Dendritic cell treated with granulocyte-macrophage colony-stimulating factor and Interleukin-4, amounts not matched to agents 40 ng/mL and 50 ng/mL, for 4 days (primary cell): ENCODE measurements at regions not wholly inside any gene's neighbourhood (a gene's known extent, or its start where the extent isn't known, plus 50 kb on each side); places are given as distances from the start of the nearest gene placed in this dataset.
"Not testable (repeated sequence)": the region's sequence is repeated elsewhere in the genome, so short reads cannot be mapped to it uniquely, and the experiment has no call there.

ENCODE experiments used
- H3K27ac Mint-ChIP-seq: one replicate; pipeline ENCODE4 v1.8.0; 2022; ENCODE audit warnings: mild to moderate bottlenecking, mixed read lengths
- H3K27me3 Mint-ChIP-seq: one replicate; pipeline ENCODE4 v1.8.0; 2022; ENCODE audit warnings: mild to moderate bottlenecking, mixed read lengths
- H3K36me3 Mint-ChIP-seq: one replicate; pipeline ENCODE4 v1.8.0; 2022; ENCODE audit warnings: low read depth, mixed read lengths
- H3K4me1 Mint-ChIP-seq: one replicate; pipeline ENCODE4 v1.8.0; 2022; ENCODE audit warnings: low read depth, mixed read lengths
- H3K4me3 Mint-ChIP-seq: one replicate; pipeline ENCODE4 v1.8.0; 2022; ENCODE audit warnings: mild to moderate bottlenecking, moderate library complexity, mixed read lengths
- H3K9me3 Mint-ChIP-seq: one replicate; pipeline ENCODE4 v1.8.0; 2022; ENCODE audit warnings: mixed read lengths
- intact Hi-C: fragments of 100-400 bp; cut with micrococcal nuclease; formaldehyde crosslinking; loops from one replicate; pipeline ENCODE4 v1.15.0; 2022

- H3K9me3 Mint-ChIP-seq, H3K4me3 Mint-ChIP-seq, H3K27me3 Mint-ChIP-seq, H3K27ac Mint-ChIP-seq, intact Hi-C loops: not testable (repeated sequence)
- Mint-ChIP-seq H3K4me1 (peaks cover 13% of the 10 kb centered on the region), H3K36me3 (peaks cover 28% of the 10 kb centered on the region)
Observed at GRCh38 chr7:35853194-35853593, 52.3 kb downstream of the SEPTIN7 start.

GRCh38 chr7:35854311-35854710, 53.5 kb downstream of the SEPTIN7 start:
- Mint-ChIP-seq H3K27me3 (no peaks in the 10 kb centered on the region), H3K4me3 (no peak overlapping the region), H3K27ac (no peak overlapping the region), H3K9me3 (peaks cover 6% of the 10 kb centered on the region), H3K4me1 (peaks cover 12% of the 10 kb centered on the region), H3K36me3 (peaks cover 27% of the 10 kb centered on the region)
- intact Hi-C loops: no loop called here

- H3K4me3 Mint-ChIP-seq: no peak overlapping the region
- H3K36me3 Mint-ChIP-seq: peaks cover 28% of the 10 kb centered on the region
- H3K27ac Mint-ChIP-seq: no peak overlapping the region
- peaks cover 23% of the 10 kb centered on the region for H3K4me1 Mint-ChIP-seq
- H3K27me3 Mint-ChIP-seq: no peaks in the 10 kb centered on the region
- intact Hi-C loops: no loop called here
- H3K9me3 Mint-ChIP-seq: peaks cover 6% of the 10 kb centered on the region
Observed at GRCh38 chr7:35856175-35856574, 55.3 kb downstream of the SEPTIN7 start.

GRCh38 chr7:35860664-35861063, 59.8 kb downstream of the SEPTIN7 start:
- Mint-ChIP-seq H3K9me3 (peaks cover 6% of the 10 kb centered on the region), H3K4me1 (peaks cover 24% of the 10 kb centered on the region), H3K4me3 (no peak overlapping the region), H3K36me3 (peaks cover 40% of the 10 kb centered on the region), H3K27me3 (no peaks in the 10 kb centered on the region), H3K27ac (no peak overlapping the region)
- intact Hi-C loops: no loop called here

- intact Hi-C loops: no loop called here
- no peaks in the 10 kb centered on the region for H3K27me3 Mint-ChIP-seq
- H3K27ac Mint-ChIP-seq: no peak overlapping the region
- H3K36me3 Mint-ChIP-seq: peaks cover 57% of the 10 kb centered on the region
- no peak overlapping the region for H3K4me3 Mint-ChIP-seq
- H3K4me1 Mint-ChIP-seq: peaks cover 25% of the 10 kb centered on the region
- H3K9me3 Mint-ChIP-seq: no peaks in the 10 kb centered on the region
Observed at GRCh38 chr7:35865287-35865686, 64.4 kb downstream of the SEPTIN7 start.

- H3K36me3 Mint-ChIP-seq: peaks cover 58% of the 10 kb centered on the region
- H3K4me3 Mint-ChIP-seq: no peak overlapping the region
- intact Hi-C loops: no loop called here
- peaks cover 17% of the 10 kb centered on the region for H3K4me1 Mint-ChIP-seq
- H3K27ac Mint-ChIP-seq: no peak overlapping the region
- no peaks in the 10 kb centered on the region for H3K27me3 Mint-ChIP-seq
- no peaks in the 10 kb centered on the region for H3K9me3 Mint-ChIP-seq
Observed at GRCh38 chr7:35866186-35866585, 65.3 kb downstream of the SEPTIN7 start.

- H3K4me3 Mint-ChIP-seq, H3K9me3 Mint-ChIP-seq, intact Hi-C loops, H3K27me3 Mint-ChIP-seq: not testable (repeated sequence)
- peak overlapping the region; percentile 48 for H3K27ac Mint-ChIP-seq
- H3K4me1 Mint-ChIP-seq: peaks cover 12% of the 10 kb centered on the region
- peaks cover 63% of the 10 kb centered on the region for H3K36me3 Mint-ChIP-seq
Observed at GRCh38 chr7:35869117-35869516, 68.3 kb downstream of the SEPTIN7 start.

- Mint-ChIP-seq H3K36me3 (peaks cover 62% of the 10 kb centered on the region), H3K9me3 (no peaks in the 10 kb centered on the region), H3K4me1 (peaks cover 12% of the 10 kb centered on the region), H3K27me3 (no peaks in the 10 kb centered on the region), H3K27ac (no peak overlapping the region), H3K4me3 (no peak overlapping the region)
- intact Hi-C loops: no loop called here
Observed at GRCh38 chr7:35869810-35870209, 69.0 kb downstream of the SEPTIN7 start.

- H3K36me3 Mint-ChIP-seq: peaks cover 41% of the 10 kb centered on the region
- no peaks in the 10 kb centered on the region for H3K27me3 Mint-ChIP-seq
- intact Hi-C loops: no loop called here
- H3K4me1 Mint-ChIP-seq: peaks cover 12% of the 10 kb centered on the region
- no peaks in the 10 kb centered on the region for H3K9me3 Mint-ChIP-seq
- H3K4me3 Mint-ChIP-seq: no peak overlapping the region
- H3K27ac Mint-ChIP-seq: no peak overlapping the region
Observed at GRCh38 chr7:35871856-35872255, 71.0 kb downstream of the SEPTIN7 start.

GRCh38 chr7:35874886-35875285, 74.0 kb downstream of the SEPTIN7 start:
- intact Hi-C loops: no loop called here
- Mint-ChIP-seq H3K27ac (no peak overlapping the region), H3K36me3 (peaks cover 42% of the 10 kb centered on the region), H3K4me3 (no peak overlapping the region), H3K27me3 (no peaks in the 10 kb centered on the region), H3K4me1 (peaks cover 13% of the 10 kb centered on the region), H3K9me3 (no peaks in the 10 kb centered on the region)

- intact Hi-C loops: no loop called here
Observed at GRCh38 chr7:35875292-35875691, 74.4 kb downstream of the SEPTIN7 start.

GRCh38 chr7:35878351-35878750, 77.5 kb downstream of the SEPTIN7 start:
- Mint-ChIP-seq H3K27ac (no peak overlapping the region), H3K4me1 (peaks cover 13% of the 10 kb centered on the region), H3K27me3 (no peaks in the 10 kb centered on the region), H3K4me3 (no peak overlapping the region), H3K36me3 (peaks cover 54% of the 10 kb centered on the region), H3K9me3 (no peaks in the 10 kb centered on the region)
- intact Hi-C loops: no loop called here

More at GRCh38 chr7:35875292-35875691, 74.4 kb downstream of the SEPTIN7 start:
- Mint-ChIP-seq H3K27me3 (no peaks in the 10 kb centered on the region), H3K9me3 (no peaks in the 10 kb centered on the region), H3K4me3 (no peak overlapping the region), H3K27ac (no peak overlapping the region), H3K36me3 (peaks cover 42% of the 10 kb centered on the region), H3K4me1 (peaks cover 13% of the 10 kb centered on the region)

GRCh38 chr7:35887430-35887829, 86.6 kb downstream of the SEPTIN7 start:
- H3K4me1 Mint-ChIP-seq: peaks cover 17% of the 10 kb centered on the region
- H3K9me3 Mint-ChIP-seq, H3K27ac Mint-ChIP-seq, H3K27me3 Mint-ChIP-seq, H3K4me3 Mint-ChIP-seq: not testable (repeated sequence)
- intact Hi-C loops: loop anchor here (10.0 kb wide), 1 partner anchor 83 kb away; the partner anchor contains the start of gene SEPTIN7
- H3K36me3 Mint-ChIP-seq: peaks cover 69% of the 10 kb centered on the region

- Mint-ChIP-seq H3K9me3 (no peaks in the 10 kb centered on the region), H3K36me3 (peaks cover 62% of the 10 kb centered on the region), H3K4me1 (peaks cover 23% of the 10 kb centered on the region), H3K27me3 (no peaks in the 10 kb centered on the region), H3K4me3 (no peak overlapping the region), H3K27ac (no peak overlapping the region)
- intact Hi-C loops: loop anchor here (10.0 kb wide), 1 partner anchor 84 kb away; the partner anchor contains the start of gene SEPTIN7
Observed at GRCh38 chr7:35889001-35889400, 88.1 kb downstream of the SEPTIN7 start.

- intact Hi-C loops: loop anchor here (10.0 kb wide), 1 partner anchor 85 kb away; the partner anchor contains the start of gene SEPTIN7
- Mint-ChIP-seq H3K4me3 (no peak overlapping the region), H3K9me3 (no peaks in the 10 kb centered on the region), H3K4me1 (peaks cover 23% of the 10 kb centered on the region), H3K27ac (no peak overlapping the region), H3K27me3 (no peaks in the 10 kb centered on the region), H3K36me3 (peaks cover 56% of the 10 kb centered on the region)
Observed at GRCh38 chr7:35889870-35890269, 89.0 kb downstream of the SEPTIN7 start.
